ENCODE measurements at regions not wholly inside any gene's neighbourhood (a gene's known extent, or its start where the extent isn't known, plus 50 kb on each side); places are given as distances from the start of the nearest gene placed in this dataset.
A peak's percentile ranks its signal among the peaks of the same experiment; 100 is the strongest.

DNA sequence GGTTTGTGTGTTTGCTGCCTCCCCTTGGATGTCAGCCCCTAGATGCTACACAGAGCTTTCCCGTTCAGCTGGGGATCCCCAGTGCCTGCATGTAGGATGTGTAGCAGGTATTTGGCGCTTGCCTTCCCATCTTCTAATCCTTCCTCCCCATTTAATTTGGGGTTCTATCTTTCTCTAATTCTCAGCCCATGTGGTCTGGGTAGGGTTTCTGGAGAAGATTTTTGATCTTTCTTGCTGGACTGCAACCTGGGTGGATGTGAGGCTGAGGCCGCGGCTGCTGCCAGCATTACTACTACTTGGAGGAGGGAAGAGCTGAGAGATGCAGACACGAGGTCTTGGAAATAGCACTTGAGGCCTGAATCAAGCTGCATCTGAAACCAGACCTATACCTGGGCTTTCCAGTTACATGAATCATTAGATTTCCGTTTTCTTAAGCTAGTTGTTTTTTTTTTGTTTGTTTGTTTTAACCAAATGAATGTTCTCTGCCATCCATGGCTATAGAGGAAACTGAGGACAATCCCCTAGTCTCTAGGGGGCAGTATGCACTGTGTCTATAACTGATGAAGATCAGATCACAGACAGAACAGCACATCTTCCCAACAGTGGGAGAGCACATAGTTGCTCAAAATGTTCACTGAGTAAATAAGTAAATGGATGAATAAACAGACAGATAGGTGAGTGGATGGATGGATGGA is 178.6 kb downstream of the FGF18 start:
- TF ChIP-seq SP1 (IDR thresholded peaks at IDR 0.05; ENCODE audit: low read depth, low read length) (no peak), ZNF274 (IDR thresholded peaks at IDR 0.05; ENCODE audit: borderline replicate concordance, extremely low read depth, low read length) (no peak), POLR2AphosphoS5 (IDR thresholded peaks at IDR 0.05; ENCODE audit: low read depth, low read length) (no peak), EP300 (IDR thresholded peaks at IDR 0.05; ENCODE audit: borderline replicate concordance in 1 of 2, low read depth in 2 of 2, low read length in 2 of 2) (no peak), GTF2F1 (IDR thresholded peaks at IDR 0.05; ENCODE audit: borderline replicate concordance, low read depth, low read length) (no peak), TAF1 (IDR thresholded peaks at IDR 0.05; ENCODE audit: low read depth, low read length) (no peak), RAD21 (IDR thresholded peaks at IDR 0.05 in 1 of 2, conservative IDR thresholded peaks at IDR 0.05 in 1 of 2; ENCODE audit: low read depth in 2 of 2, low read length in 2 of 2) (peak; percentile 45 to 56), EGR1 (IDR thresholded peaks at IDR 0.05; ENCODE audit: borderline replicate concordance, low read depth, low read length) (no peak), EZH2 (IDR thresholded peaks at IDR 0.05; ENCODE audit: low read depth, low read length, severe bottlenecking) (no peak), SP2 (IDR thresholded peaks at IDR 0.05; ENCODE audit: low read length) (no peak), SUZ12 (IDR thresholded peaks at IDR 0.05; ENCODE audit: low read length) (no peak), CEBPB (IDR thresholded peaks at IDR 0.05; ENCODE audit: low read depth, low read length) (no peak)
- TF ChIP-seq, protein P1, sequence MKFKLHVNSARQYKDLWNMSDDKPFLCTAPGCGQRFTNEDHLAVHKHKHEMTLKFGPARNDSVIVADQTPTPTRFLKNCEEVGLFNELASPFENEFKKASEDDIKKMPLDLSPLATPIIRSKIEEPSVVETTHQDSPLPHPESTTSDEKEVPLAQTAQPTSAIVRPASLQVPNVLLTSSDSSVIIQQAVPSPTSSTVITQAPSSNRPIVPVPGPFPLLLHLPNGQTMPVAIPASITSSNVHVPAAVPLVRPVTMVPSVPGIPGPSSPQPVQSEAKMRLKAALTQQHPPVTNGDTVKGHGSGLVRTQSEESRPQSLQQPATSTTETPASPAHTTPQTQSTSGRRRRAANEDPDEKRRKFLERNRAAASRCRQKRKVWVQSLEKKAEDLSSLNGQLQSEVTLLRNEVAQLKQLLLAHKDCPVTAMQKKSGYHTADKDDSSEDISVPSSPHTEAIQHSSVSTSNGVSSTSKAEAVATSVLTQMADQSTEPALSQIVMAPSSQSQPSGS (IDR thresholded peaks at IDR 0.05; ENCODE audit: low read length): no peak
- TF ChIP-seq, protein P2, sequence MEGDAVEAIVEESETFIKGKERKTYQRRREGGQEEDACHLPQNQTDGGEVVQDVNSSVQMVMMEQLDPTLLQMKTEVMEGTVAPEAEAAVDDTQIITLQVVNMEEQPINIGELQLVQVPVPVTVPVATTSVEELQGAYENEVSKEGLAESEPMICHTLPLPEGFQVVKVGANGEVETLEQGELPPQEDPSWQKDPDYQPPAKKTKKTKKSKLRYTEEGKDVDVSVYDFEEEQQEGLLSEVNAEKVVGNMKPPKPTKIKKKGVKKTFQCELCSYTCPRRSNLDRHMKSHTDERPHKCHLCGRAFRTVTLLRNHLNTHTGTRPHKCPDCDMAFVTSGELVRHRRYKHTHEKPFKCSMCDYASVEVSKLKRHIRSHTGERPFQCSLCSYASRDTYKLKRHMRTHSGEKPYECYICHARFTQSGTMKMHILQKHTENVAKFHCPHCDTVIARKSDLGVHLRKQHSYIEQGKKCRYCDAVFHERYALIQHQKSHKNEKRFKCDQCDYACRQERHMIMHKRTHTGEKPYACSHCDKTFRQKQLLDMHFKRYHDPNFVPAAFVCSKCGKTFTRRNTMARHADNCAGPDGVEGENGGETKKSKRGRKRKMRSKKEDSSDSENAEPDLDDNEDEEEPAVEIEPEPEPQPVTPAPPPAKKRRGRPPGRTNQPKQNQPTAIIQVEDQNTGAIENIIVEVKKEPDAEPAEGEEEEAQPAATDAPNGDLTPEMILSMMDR (IDR thresholded peaks at IDR 0.05; ENCODE audit: control extremely low read depth in 1 of 3, insufficient read depth in 1 of 3, low read depth in 1 of 3, low read length in 3 of 3): peak in 1 of 3 experiments; percentile 33; a peak in 2 of 4 replicates

Data from H1 (cell line).